ENCODE measurements at regions not wholly inside any gene's neighbourhood (a gene's known extent, or its start where the extent isn't known, plus 50 kb on each side); places are given as distances from the start of the nearest gene placed in this dataset.

DNA sequence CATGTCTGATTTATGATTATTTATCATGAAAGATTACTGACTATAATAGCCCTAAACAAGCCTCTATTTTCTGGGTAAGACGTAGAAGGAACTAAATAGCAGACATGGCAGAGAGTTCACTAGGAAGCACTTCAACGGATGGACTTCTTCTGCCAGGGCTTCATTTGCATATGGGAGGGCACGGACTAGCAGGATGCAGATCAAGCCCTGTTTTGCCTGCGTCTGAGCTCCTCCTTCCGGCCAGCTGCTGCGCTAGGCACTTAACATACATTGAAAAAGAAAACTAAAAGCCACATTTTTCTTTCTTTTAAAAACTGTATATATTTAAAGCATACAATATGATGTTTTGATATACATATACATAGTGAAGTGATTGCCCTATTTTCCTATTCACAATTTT lies 340.0 kb upstream of the MEX3C start:
- TF ChIP-seq, protein P1, sequence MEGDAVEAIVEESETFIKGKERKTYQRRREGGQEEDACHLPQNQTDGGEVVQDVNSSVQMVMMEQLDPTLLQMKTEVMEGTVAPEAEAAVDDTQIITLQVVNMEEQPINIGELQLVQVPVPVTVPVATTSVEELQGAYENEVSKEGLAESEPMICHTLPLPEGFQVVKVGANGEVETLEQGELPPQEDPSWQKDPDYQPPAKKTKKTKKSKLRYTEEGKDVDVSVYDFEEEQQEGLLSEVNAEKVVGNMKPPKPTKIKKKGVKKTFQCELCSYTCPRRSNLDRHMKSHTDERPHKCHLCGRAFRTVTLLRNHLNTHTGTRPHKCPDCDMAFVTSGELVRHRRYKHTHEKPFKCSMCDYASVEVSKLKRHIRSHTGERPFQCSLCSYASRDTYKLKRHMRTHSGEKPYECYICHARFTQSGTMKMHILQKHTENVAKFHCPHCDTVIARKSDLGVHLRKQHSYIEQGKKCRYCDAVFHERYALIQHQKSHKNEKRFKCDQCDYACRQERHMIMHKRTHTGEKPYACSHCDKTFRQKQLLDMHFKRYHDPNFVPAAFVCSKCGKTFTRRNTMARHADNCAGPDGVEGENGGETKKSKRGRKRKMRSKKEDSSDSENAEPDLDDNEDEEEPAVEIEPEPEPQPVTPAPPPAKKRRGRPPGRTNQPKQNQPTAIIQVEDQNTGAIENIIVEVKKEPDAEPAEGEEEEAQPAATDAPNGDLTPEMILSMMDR (conservative IDR thresholded peaks at IDR 0.05), result peak; percentile 72
- TF ChIP-seq ZFX (IDR thresholded peaks at IDR 0.05), result no peak

Data from C4-2B (cell line).